ENCODE measurements at regions not wholly inside any gene's neighbourhood (a gene's known extent, or its start where the extent isn't known, plus 50 kb on each side); places are given as distances from the start of the nearest gene placed in this dataset.

DNA sequence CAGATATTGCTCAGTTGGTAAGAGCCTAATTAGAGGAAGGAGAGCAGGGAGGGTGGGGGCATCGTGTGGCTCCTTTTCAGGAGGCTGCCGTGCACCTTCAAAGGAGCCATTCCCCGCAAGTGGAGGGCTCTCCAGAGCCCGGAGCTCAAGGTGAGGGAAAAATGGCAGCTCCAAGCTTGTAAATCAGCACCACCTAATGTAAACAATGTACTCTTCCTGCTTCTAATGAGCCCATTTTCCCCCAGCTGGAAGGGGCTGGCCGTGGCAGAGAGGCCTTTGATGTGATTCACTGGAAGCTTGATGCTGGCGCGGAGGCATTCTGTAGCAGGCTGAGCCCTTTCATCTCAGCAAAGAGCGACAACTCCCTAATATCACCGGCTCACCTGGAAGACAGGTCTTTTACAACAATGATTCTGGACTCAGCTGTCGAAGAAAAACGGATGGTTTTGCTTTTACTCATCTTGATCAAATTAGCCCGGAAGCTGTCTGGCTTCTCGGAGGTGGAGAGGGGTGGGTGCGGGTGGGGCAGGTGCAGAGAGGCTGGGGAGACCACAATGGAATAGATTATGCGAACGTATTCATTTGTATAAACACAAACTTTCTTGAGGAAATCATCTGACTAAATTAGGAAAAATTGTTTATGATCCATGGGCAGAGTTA is 112.5 kb downstream of the RRAGC start:
- Histone ChIP-seq H3K27ac (ENCODE audit: low read length) (no peak overlapping the region), H3K4me1 (ENCODE audit: control insufficient read depth in 1 of 2, insufficient read depth in 2 of 2, low read length in 2 of 2) (no peaks in the 10 kb centered on the region), H3K9me3 (ENCODE audit: control insufficient read depth in 1 of 2, low read length in 2 of 2) (no peaks in the 10 kb centered on the region), H3K27me3 (ENCODE audit: low read depth, low read length) (no peaks in the 10 kb centered on the region), H3K4me3 (ENCODE audit: low read depth in 1 of 2, low read length in 2 of 2) (no peak overlapping the region), H3K36me3 (ENCODE audit: control insufficient read depth in 1 of 2, insufficient read depth in 2 of 2, low read length in 2 of 2) (no peaks in the 10 kb centered on the region)

- Histone ChIP-seq H3K9me3 (ENCODE audit: control insufficient read depth in 1 of 2, low read length in 2 of 2) (no peaks in the 10 kb centered on the region), H3K4me1 (ENCODE audit: control insufficient read depth in 1 of 2, insufficient read depth in 2 of 2, low read length in 2 of 2) (no peaks in the 10 kb centered on the region), H3K4me3 (ENCODE audit: low read depth in 1 of 2, low read length in 2 of 2) (no peak overlapping the region), H3K27me3 (ENCODE audit: low read depth, low read length) (no peaks in the 10 kb centered on the region), H3K36me3 (ENCODE audit: control insufficient read depth in 1 of 2, insufficient read depth in 2 of 2, low read length in 2 of 2) (no peaks in the 10 kb centered on the region), H3K27ac (ENCODE audit: low read length) (no peak overlapping the region)
These were observed 113.1 kb downstream of the RRAGC start for GRCh38 chr1:38746402-38746935.

GRCh38 chr1:38745476-38746401 is 113.8 kb downstream of the RRAGC start:
- H3K27ac ChIP-seq (ENCODE audit: low read length) = no peak overlapping the region
- H3K27me3 ChIP-seq (ENCODE audit: low read depth, low read length) = no peaks in the 10 kb centered on the region
- H3K9me3 ChIP-seq (ENCODE audit: control insufficient read depth in 1 of 2, low read length in 2 of 2) = no peaks in the 10 kb centered on the region
- no peaks in the 10 kb centered on the region for H3K36me3 ChIP-seq (ENCODE audit: control insufficient read depth in 1 of 2, insufficient read depth in 2 of 2, low read length in 2 of 2)
- no peaks in the 10 kb centered on the region for H3K4me1 ChIP-seq (ENCODE audit: control insufficient read depth in 1 of 2, insufficient read depth in 2 of 2, low read length in 2 of 2)
- H3K4me3 ChIP-seq (ENCODE audit: low read depth in 1 of 2, low read length in 2 of 2) = no peak overlapping the region

DNA sequence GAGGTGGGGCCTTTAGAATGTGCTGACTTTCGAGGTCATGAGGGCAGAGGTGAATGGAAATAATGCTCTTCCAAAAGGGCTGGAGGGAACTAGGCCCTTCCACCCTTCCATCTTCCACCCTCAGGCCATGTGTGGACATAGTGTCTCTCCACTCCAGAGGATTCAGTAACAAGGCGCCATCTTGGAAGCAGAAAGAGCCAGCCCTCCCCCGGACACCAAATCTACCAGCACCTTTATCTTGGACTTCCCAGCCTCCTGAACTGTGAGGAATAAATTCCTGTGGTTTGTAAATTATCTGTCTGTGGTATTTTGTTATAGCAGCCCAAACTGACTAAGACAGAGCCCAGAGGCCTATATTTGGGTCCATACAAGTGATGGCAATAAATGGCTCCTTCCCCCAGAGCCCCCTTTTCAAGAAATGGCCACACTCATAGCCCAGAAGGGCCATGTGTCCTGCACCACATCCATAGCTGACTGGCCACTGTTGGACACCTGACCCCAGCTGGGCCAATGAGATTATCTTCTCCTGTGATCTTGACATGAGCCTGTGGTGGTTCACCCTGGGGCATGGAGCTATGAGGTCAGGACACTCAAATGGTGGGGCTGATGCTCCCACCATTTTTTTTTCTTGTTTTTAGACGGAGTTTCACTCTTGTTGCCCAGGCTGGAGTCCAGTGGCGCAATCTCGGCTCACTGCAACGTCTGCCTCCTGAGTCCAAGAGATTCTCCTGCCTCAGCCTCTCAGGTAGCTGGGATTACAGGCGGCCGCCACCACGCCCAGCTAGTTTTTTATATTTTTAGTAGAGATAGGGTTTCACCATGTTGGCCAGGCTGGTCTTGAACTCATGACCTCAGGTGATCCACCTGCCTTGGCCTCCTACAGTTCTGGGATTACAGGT is 114.9 kb downstream of the RRAGC start:
- Histone ChIP-seq H3K36me3 (ENCODE audit: control insufficient read depth in 1 of 2, insufficient read depth in 2 of 2, low read length in 2 of 2) (no peaks in the 10 kb centered on the region), H3K27me3 (ENCODE audit: low read depth, low read length) (no peaks in the 10 kb centered on the region)

DNA sequence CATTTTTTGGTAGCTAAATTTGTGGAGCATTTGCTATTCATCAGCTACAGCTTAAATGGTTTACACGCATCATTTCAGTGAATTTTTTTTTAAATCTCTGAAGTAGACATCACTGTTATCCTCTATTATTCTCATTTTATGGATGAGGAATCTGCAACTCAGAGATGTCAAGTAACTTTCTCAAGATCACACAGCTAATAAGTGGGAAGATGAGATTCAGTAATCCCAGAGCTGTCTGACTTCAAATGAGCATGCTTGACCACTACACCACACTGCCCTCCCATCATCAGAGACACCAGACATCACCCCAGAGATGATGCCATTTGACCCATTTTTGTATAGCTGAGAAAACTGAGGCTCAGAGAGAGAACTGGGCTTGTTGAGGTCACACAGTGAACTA is 116.4 kb downstream of the RRAGC start:
- Histone ChIP-seq H3K36me3 (ENCODE audit: control insufficient read depth in 1 of 2, insufficient read depth in 2 of 2, low read length in 2 of 2) (no peaks in the 10 kb centered on the region), H3K4me1 (ENCODE audit: control insufficient read depth in 1 of 2, insufficient read depth in 2 of 2, low read length in 2 of 2) (no peaks in the 10 kb centered on the region), H3K9me3 (ENCODE audit: control insufficient read depth in 1 of 2, low read length in 2 of 2) (no peaks in the 10 kb centered on the region), H3K27me3 (ENCODE audit: low read depth, low read length) (no peaks in the 10 kb centered on the region), H3K27ac (ENCODE audit: low read length) (no peak overlapping the region), H3K4me3 (ENCODE audit: low read depth in 1 of 2, low read length in 2 of 2) (no peak overlapping the region)

More for the DNA sequence above, 114.9 kb downstream of the RRAGC start:
- H3K27ac ChIP-seq (ENCODE audit: low read length) = no peak overlapping the region
- no peak overlapping the region for H3K4me3 ChIP-seq (ENCODE audit: low read depth in 1 of 2, low read length in 2 of 2)
- H3K9me3 ChIP-seq (ENCODE audit: control insufficient read depth in 1 of 2, low read length in 2 of 2) = no peaks in the 10 kb centered on the region
- H3K4me1 ChIP-seq (ENCODE audit: control insufficient read depth in 1 of 2, insufficient read depth in 2 of 2, low read length in 2 of 2) = no peaks in the 10 kb centered on the region

GRCh38 chr1:38741341-38741740 is 118.2 kb downstream of the RRAGC start:
- no peaks in the 10 kb centered on the region for H3K27me3 ChIP-seq (ENCODE audit: low read depth, low read length)
- H3K4me1 ChIP-seq (ENCODE audit: control insufficient read depth in 1 of 2, insufficient read depth in 2 of 2, low read length in 2 of 2) = no peaks in the 10 kb centered on the region
- no peak overlapping the region for H3K27ac ChIP-seq (ENCODE audit: low read length)
- no peaks in the 10 kb centered on the region for H3K9me3 ChIP-seq (ENCODE audit: control insufficient read depth in 1 of 2, low read length in 2 of 2)
- no peaks in the 10 kb centered on the region for H3K36me3 ChIP-seq (ENCODE audit: control insufficient read depth in 1 of 2, insufficient read depth in 2 of 2, low read length in 2 of 2)
- no peak overlapping the region for H3K4me3 ChIP-seq (ENCODE audit: low read depth in 1 of 2, low read length in 2 of 2)

GRCh38 chr1:38740487-38740886 is 119.1 kb downstream of the RRAGC start:
- Histone ChIP-seq H3K9me3 (ENCODE audit: control insufficient read depth in 1 of 2, low read length in 2 of 2) (no peaks in the 10 kb centered on the region), H3K27ac (ENCODE audit: low read length) (no peak overlapping the region), H3K27me3 (ENCODE audit: low read depth, low read length) (no peaks in the 10 kb centered on the region), H3K4me1 (ENCODE audit: control insufficient read depth in 1 of 2, insufficient read depth in 2 of 2, low read length in 2 of 2) (no peaks in the 10 kb centered on the region), H3K36me3 (ENCODE audit: control insufficient read depth in 1 of 2, insufficient read depth in 2 of 2, low read length in 2 of 2) (no peaks in the 10 kb centered on the region), H3K4me3 (ENCODE audit: low read depth in 1 of 2, low read length in 2 of 2) (no peak overlapping the region)

DNA sequence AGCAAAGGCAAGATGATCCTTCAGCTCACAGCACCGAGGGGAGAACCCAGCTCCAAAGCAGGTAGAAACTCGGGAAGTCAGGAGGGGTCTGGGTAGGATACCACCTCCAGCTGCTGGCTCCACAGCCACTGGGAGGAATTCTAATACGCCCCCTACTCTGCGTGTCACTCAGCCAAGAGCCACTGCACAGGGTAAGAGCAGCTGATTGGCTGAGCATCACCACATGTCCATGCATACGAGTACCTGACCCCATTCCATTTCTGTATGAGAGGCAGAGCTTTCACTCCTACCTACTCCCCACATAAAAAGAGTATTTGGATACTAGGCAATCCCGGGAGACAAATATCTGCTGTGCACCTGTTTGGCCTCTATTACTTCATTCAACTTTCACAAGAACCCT is 121.4 kb downstream of the RRAGC start:
- Histone ChIP-seq H3K27me3 (ENCODE audit: low read depth, low read length) (no peaks in the 10 kb centered on the region), H3K4me1 (ENCODE audit: control insufficient read depth in 1 of 2, insufficient read depth in 2 of 2, low read length in 2 of 2) (no peaks in the 10 kb centered on the region), H3K36me3 (ENCODE audit: control insufficient read depth in 1 of 2, insufficient read depth in 2 of 2, low read length in 2 of 2) (no peaks in the 10 kb centered on the region), H3K9me3 (ENCODE audit: control insufficient read depth in 1 of 2, low read length in 2 of 2) (no peaks in the 10 kb centered on the region), H3K4me3 (ENCODE audit: low read depth in 1 of 2, low read length in 2 of 2) (no peak overlapping the region), H3K27ac (ENCODE audit: low read length) (no peak overlapping the region)

DNA sequence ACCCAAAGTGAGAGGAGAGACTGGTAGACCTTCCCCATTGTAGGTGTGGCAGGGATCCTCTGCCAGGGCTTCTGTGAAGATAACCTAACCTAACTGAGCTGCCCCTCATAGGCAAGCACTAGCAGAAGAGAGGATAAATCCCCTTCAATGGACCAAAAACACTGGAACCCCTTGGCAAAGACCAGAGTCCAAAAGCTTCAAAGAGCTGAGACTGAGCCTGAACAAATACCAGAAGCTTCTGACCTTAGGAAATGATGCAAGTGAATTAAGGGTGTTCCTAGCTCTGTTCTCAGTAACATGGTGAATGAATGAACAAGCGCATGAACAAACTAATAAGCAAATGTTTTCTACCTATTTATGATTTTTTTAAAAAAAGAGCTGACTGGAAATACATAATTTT is 123.2 kb downstream of the RRAGC start:
- Histone ChIP-seq H3K36me3 (ENCODE audit: control insufficient read depth in 1 of 2, insufficient read depth in 2 of 2, low read length in 2 of 2) (no peaks in the 10 kb centered on the region), H3K4me1 (ENCODE audit: control insufficient read depth in 1 of 2, insufficient read depth in 2 of 2, low read length in 2 of 2) (no peaks in the 10 kb centered on the region), H3K27ac (ENCODE audit: low read length) (no peak overlapping the region), H3K27me3 (ENCODE audit: low read depth, low read length) (no peaks in the 10 kb centered on the region), H3K9me3 (ENCODE audit: control insufficient read depth in 1 of 2, low read length in 2 of 2) (no peaks in the 10 kb centered on the region), H3K4me3 (ENCODE audit: low read depth in 1 of 2, low read length in 2 of 2) (no peak overlapping the region)

- no peak overlapping the region for H3K4me3 ChIP-seq (ENCODE audit: low read depth in 1 of 2, low read length in 2 of 2)
- no peaks in the 10 kb centered on the region for H3K9me3 ChIP-seq (ENCODE audit: control insufficient read depth in 1 of 2, low read length in 2 of 2)
- no peaks in the 10 kb centered on the region for H3K4me1 ChIP-seq (ENCODE audit: control insufficient read depth in 1 of 2, insufficient read depth in 2 of 2, low read length in 2 of 2)
- no peak overlapping the region for H3K27ac ChIP-seq (ENCODE audit: low read length)
- no peaks in the 10 kb centered on the region for H3K27me3 ChIP-seq (ENCODE audit: low read depth, low read length)
- no peaks in the 10 kb centered on the region for H3K36me3 ChIP-seq (ENCODE audit: control insufficient read depth in 1 of 2, insufficient read depth in 2 of 2, low read length in 2 of 2)
These were observed 123.9 kb downstream of the RRAGC start for GRCh38 chr1:38735651-38736161.

DNA sequence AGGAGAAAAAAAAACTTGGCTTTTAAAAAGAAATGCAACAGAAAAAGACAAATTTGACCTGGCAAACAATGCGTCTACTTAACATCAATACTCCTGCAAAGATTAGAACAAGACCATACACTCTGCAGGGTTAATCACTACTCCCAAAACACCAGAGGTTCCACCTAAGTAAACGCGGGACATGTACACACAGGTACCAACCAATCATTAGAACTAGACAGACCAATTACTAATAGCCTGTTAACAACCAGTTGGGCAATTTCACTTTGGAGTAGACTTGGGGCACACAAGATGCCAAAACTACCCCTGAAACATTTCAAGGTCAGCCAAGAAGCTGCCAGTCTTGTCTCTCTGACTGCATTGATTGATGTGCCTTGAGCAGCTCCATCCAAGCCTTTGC is 125.8 kb downstream of the RRAGC start:
- Histone ChIP-seq H3K4me1 (ENCODE audit: control insufficient read depth in 1 of 2, insufficient read depth in 2 of 2, low read length in 2 of 2) (no peaks in the 10 kb centered on the region), H3K27me3 (ENCODE audit: low read depth, low read length) (no peaks in the 10 kb centered on the region), H3K4me3 (ENCODE audit: low read depth in 1 of 2, low read length in 2 of 2) (no peak overlapping the region), H3K36me3 (ENCODE audit: control insufficient read depth in 1 of 2, insufficient read depth in 2 of 2, low read length in 2 of 2) (no peaks in the 10 kb centered on the region), H3K27ac (ENCODE audit: low read length) (no peak overlapping the region), H3K9me3 (ENCODE audit: control insufficient read depth in 1 of 2, low read length in 2 of 2) (no peaks in the 10 kb centered on the region)
